ENCODE measurements at regions not wholly inside any gene's neighbourhood (a gene's known extent, or its start where the extent isn't known, plus 50 kb on each side); places are given as distances from the start of the nearest gene placed in this dataset.
"Not testable (repeated sequence)": the region's sequence is repeated elsewhere in the genome, so short reads cannot be mapped to it uniquely, and the experiment has no call there.

DNA sequence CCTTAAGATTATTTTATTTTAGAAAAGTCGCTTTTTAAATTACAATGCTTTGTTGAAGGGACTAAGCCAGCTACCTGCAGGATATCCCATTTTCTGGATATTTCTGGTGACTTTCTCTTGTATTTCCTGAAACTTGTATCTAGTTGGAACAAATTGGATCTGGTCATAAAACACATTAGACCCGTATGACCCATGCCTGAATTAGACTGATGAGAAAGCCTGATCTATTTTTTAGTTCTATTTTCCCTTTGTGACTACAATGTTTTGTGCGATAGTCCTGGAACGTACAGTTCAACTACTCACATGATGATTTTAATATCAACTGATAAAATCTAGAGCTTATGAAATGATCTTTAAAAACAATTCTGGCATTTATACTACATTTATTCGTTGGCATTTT lies 151.8 kb downstream of the RHOU start:
- POLR2A ChIA-PET: no interaction called here
- Histone ChIP-seq H3K27ac (ENCODE audit: low read depth, low read length) (no peak overlapping the region), H3K4me3 (ENCODE audit: low read depth, low read length) (no peak overlapping the region), H3K27me3 (ENCODE audit: control insufficient read depth, insufficient read depth, low read length) (peaks cover 13% of the 10 kb centered on the region), H3K9me3 (ENCODE audit: control insufficient read depth, insufficient read depth, low read length) (peaks cover 9% of the 10 kb centered on the region)
- CTCF ChIA-PET: no interaction called here
- DNase-seq (ENCODE audit: low read depth, low spot score): no peak
- TF ChIP-seq, protein P1, sequence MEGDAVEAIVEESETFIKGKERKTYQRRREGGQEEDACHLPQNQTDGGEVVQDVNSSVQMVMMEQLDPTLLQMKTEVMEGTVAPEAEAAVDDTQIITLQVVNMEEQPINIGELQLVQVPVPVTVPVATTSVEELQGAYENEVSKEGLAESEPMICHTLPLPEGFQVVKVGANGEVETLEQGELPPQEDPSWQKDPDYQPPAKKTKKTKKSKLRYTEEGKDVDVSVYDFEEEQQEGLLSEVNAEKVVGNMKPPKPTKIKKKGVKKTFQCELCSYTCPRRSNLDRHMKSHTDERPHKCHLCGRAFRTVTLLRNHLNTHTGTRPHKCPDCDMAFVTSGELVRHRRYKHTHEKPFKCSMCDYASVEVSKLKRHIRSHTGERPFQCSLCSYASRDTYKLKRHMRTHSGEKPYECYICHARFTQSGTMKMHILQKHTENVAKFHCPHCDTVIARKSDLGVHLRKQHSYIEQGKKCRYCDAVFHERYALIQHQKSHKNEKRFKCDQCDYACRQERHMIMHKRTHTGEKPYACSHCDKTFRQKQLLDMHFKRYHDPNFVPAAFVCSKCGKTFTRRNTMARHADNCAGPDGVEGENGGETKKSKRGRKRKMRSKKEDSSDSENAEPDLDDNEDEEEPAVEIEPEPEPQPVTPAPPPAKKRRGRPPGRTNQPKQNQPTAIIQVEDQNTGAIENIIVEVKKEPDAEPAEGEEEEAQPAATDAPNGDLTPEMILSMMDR (IDR thresholded peaks at IDR 0.05; ENCODE audit: low read depth, low read length): no peak

DNA sequence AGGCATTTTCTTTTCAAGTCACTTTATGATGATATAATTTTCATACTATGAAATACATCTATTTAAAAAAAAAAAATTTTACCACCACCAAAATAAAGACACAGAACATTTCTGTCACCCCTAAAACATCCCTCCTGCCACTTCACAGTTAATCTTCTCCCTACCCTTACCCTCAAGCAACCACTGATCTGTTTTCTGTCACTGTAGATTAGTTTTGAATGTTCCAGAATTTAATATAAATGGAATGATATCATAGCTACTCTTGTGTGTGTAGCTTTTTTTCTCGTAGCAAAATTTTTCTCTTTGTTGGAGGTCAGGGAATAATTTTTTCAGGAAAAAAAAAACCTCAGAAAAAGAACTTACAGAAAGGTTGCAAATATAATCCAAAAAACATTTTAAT lies 152.7 kb downstream of the RHOU start:
- TF ChIP-seq, protein P1 (IDR thresholded peaks at IDR 0.05; ENCODE audit: low read depth, low read length): no peak
- H3K9me3 ChIP-seq (ENCODE audit: control insufficient read depth, insufficient read depth, low read length): peaks cover 9% of the 10 kb centered on the region
- CTCF ChIA-PET: no interaction called here
- H3K4me3 ChIP-seq (ENCODE audit: low read depth, low read length): no peak overlapping the region
- peaks cover 13% of the 10 kb centered on the region for H3K27me3 ChIP-seq (ENCODE audit: control insufficient read depth, insufficient read depth, low read length)
- no peak for DNase-seq (ENCODE audit: low read depth, low spot score)
- POLR2A ChIA-PET: no interaction called here
- H3K27ac ChIP-seq (ENCODE audit: low read depth, low read length): no peak overlapping the region

DNA sequence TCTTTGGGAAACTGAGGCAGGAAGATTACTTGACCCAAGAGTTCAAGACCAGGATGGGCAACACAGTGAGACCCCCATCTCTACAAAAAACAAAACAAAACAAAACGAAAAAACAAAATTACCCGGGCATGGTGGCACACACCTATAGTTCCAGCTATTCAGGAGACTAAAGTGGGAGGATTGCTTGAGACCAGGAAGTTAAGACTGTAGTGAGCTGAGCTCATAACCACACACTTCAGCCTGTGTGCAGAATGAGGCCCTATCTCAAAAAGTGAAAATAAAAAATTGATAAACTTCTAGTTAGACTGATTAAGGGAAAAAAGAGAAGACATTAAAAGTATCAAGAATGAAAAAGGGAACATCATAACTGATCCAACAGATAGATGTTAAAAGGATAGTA lies 154.0 kb downstream of the RHOU start:
- Histone ChIP-seq H3K27ac (ENCODE audit: low read depth, low read length) (no peak overlapping the region), H3K27me3 (ENCODE audit: control insufficient read depth, insufficient read depth, low read length) (peaks cover 9% of the 10 kb centered on the region), H3K4me3 (ENCODE audit: low read depth, low read length) (no peak overlapping the region), H3K9me3 (ENCODE audit: control insufficient read depth, insufficient read depth, low read length) (peaks cover under 1% of the 10 kb centered on the region; the same call in 1 of the 2 replicates)
- TF ChIP-seq, protein P1 (IDR thresholded peaks at IDR 0.05; ENCODE audit: low read depth, low read length): no peak
- ChIA-PET CTCF (no interaction called here), POLR2A (no interaction called here)
- no peak for DNase-seq (ENCODE audit: low read depth, low spot score)

DNA sequence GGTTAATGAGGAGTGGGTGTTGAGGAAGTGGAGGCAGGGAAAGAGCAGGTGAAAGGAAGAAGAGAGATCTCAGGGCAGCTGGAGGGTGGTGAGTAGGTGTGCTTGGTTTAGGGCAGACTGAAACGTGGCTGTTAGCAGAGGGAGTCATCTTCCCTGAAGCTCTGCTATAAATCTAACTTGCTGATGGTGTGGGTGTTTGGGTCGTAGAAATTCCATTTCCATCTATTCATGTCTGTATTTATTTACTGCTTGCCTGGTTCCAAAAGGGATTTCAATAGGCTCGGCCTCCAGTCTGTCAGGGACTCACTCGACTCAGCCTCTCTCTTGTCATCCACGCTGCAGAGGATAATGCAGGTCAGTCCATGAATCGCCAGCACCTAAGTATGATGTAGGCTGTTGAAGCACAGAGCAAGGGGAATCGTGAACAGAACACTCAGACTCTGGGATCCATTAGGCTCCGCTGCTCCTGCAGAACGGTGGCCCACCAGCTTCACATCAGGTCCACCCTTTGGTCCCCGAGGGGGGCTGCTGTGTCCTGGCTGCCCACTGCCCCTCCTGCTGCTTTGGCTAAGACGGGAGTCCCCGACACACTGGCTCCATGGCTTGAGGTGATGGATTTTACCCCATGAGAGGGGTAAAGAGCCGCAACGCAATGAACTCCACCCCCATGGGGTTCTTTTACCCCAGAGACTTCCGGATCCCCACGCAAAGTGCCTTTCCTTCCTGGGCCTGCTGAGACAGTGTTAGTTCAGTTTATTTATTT lies 156.2 kb downstream of the RHOU start:
- Histone ChIP-seq H3K4me3 (ENCODE audit: low read depth, low read length) (no peak overlapping the region), H3K27ac (ENCODE audit: low read depth, low read length) (no peak overlapping the region), H3K27me3 (ENCODE audit: control insufficient read depth, insufficient read depth, low read length) (peaks cover 10% of the 10 kb centered on the region), H3K9me3 (ENCODE audit: control insufficient read depth, insufficient read depth, low read length) (no peaks in the 10 kb centered on the region)
- DNase-seq (ENCODE audit: low read depth, low spot score): no peak
- TF ChIP-seq, protein P1 (IDR thresholded peaks at IDR 0.05; ENCODE audit: low read depth, low read length): no peak
- POLR2A ChIA-PET: no interaction called here
- CTCF ChIA-PET: no interaction called here

DNA sequence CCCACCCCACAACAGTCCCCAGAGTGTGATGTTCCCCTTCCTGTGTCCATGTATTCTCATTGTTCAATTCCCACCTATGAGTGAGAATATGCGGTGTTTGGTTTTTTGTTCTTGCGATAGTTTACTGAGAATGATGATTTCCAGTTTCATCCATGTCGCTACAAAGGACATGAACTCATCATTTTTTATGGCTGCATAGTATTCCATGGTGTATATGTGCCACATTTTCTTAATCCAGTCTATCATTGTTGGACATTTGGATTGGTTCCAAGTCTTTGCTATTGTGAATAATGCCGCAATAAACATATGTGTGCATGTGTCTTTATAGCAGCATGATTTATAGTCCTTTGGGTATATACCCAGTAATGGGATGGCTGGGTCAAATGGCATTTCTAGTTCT lies 156.9 kb downstream of the RHOU start:
- CTCF ChIA-PET; H3K27me3 ChIP-seq (ENCODE audit: control insufficient read depth, insufficient read depth, low read length); H3K9me3 ChIP-seq (ENCODE audit: control insufficient read depth, insufficient read depth, low read length); H3K27ac ChIP-seq (ENCODE audit: low read depth, low read length); H3K4me3 ChIP-seq (ENCODE audit: low read depth, low read length); POLR2A ChIA-PET; DNase-seq (ENCODE audit: low read depth, low spot score): not testable (repeated sequence)

All from AG04450 (cell line).